SK-N-MC (cell line): ENCODE measurements at regions not wholly inside any gene's neighbourhood (a gene's known extent, or its start where the extent isn't known, plus 50 kb on each side); places are given as distances from the start of the nearest gene placed in this dataset.
"Not testable (repeated sequence)": the region's sequence is repeated elsewhere in the genome, so short reads cannot be mapped to it uniquely, and the experiment has no call there.

Experiments
- DNase-seq: peaks from one replicate; pipeline ENCODE4 v3.0.0-alpha.2; 2011; ENCODE audit warnings: low read depth, low spot score
- H3K27ac ChIP-seq: fragments of 200-600 bp; sonication (generic); 2 replicates; pipeline ENCODE4 v1.5.1; 2016; ENCODE audit warnings: mixed run types
- H3K36me3 ChIP-seq: fragments of 200-600 bp; sonication (generic); 2 replicates; pipeline ENCODE4 v1.6.1; 2017; ENCODE audit warnings: antibody characterized with exemption, low read length, mixed read lengths; ENCODE audit not compliant: insufficient read depth
- H3K4me3 ChIP-seq: fragments of 200-600 bp; sonication (generic); 2 replicates; pipeline ENCODE4 v1.5.1; 2016
- H3K9ac ChIP-seq: fragments of 200-600 bp; sonication (generic); 2 replicates; pipeline ENCODE4 v1.8.0; 2017; ENCODE audit warnings: mixed run types, mixed read lengths; ENCODE audit not compliant: insufficient read length
- H3K9me3 ChIP-seq: fragments of 200-600 bp; sonication (generic); 2 replicates; pipeline ENCODE4 v1.6.1; 2017; ENCODE audit warnings: low read depth, mild to moderate bottlenecking, antibody characterized with exemption, low read length, moderate library complexity, mixed read lengths
- EZH2 ChIP-seq: fragments of 200-600 bp; sonication (generic); IDR thresholded peaks from one replicate; pipeline ENCODE4 v1.6.1; 2017; ENCODE audit warnings: antibody characterized with exemption
- FOXP2 ChIP-seq: optimal IDR thresholded peaks from 2 replicates; pipeline ENCODE3; 2011; ENCODE audit warnings: mild to moderate bottlenecking, moderate library complexity; ENCODE audit not compliant: insufficient read depth; ENCODE audit errors: extremely low read length, control extremely low read depth
- POLR2AphosphoS5 ChIP-seq: IDR thresholded peaks from 2 replicates; pipeline ENCODE4 v1.6.1; 2012; ENCODE audit warnings: mild to moderate bottlenecking, low read depth, low read length, borderline replicate concordance

DNA sequence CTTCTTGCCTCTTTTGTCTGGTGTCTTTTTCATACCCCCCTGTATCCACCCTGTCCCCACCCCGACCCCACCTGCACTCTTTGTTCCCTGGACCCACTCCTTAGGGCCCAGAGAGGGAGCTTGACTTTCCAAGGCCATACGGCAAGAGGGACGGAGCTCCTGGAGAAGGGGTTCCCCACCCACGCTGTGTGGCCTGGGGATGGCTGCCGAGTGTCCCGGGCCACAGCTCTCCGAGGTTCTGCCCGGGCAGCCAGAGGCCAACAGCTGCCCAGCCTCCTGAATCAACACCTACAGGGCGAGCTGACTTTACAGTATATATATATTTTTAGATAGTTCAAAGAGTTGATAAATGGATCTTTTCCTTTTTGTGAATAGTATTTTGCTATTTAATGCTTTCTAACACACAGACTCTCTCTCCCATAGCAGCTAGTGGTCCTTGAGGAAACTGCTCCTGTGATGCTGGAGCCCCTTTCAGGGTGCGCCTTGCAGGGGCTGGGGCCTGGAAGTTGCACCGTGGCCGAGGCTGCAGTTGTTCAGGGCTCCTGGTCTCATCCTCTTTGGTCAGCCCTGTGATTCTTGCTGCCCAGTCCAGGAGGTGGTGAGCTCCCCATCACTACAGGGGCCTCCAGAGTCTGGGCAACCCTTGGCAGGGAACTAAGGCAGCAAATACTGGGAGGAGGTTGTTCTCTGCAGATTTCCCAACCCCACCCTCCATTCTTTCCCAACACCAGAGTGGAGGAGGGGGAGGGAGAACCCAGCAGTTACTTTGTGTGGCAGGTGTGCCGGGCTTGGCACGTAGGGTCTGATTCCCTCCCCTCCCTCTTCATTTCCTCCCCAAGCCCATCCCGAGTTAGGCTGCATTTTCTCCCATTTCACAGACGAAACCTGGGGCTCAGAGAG lies 321.6 kb downstream of the PTPRU start:
- Histone ChIP-seq H3K9me3 (no peaks in the 10 kb centered on the region), H3K9ac (no peak overlapping the region), H3K36me3 (no peaks in the 10 kb centered on the region), H3K27ac (no peak overlapping the region), H3K4me3 (no peak overlapping the region)
- no peak for DNase-seq
- TF ChIP-seq POLR2AphosphoS5 (no peak), FOXP2 (no peak)

DNA sequence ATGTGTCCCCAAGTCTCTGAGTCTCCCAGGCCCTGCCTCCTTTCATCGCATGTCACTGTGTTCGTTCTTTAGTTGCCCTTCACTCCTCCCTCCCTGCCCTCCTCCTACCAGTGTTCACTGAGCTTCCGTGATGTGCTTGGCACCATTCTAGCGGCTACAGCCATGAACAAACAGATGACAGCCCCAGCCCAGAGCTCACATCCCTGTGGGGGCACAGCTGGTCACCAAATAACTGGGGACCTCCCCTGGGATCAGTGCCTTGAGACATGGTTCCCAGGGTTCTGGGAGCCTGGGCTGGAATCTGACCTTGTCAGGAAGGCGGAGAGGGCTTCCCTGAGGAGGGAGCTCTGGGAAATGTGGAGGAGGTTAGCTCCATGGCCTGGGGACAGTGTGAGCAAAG lies 320.7 kb downstream of the PTPRU start:
- TF ChIP-seq FOXP2 (no peak), EZH2 (no peak), POLR2AphosphoS5 (no peak)
- DNase-seq = no peak
- Histone ChIP-seq H3K4me3 (no peak overlapping the region), H3K36me3 (no peaks in the 10 kb centered on the region), H3K27ac (no peak overlapping the region), H3K9ac (no peak overlapping the region), H3K9me3 (no peaks in the 10 kb centered on the region)

DNA sequence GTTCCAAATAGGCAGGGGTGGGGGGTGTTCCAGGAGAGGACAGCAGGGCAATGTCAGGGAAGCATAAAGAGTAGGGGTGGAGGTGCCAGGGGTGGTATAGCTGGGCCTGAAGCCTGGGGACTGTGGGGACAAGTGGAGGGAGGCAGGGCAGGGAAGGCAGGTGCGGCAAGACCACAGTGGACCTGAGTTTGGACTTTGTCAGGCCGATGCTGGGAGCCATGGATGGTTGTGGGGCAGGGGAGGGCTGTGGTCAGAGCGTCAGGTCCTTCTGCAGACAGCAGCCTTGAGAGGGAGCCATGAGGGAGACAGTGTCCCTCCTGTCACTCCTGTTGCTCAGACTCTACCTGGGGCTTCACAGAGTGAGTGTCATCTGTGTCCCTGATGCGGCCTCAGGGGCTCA lies 320.3 kb downstream of the PTPRU start:
- Histone ChIP-seq H3K4me3 (no peak overlapping the region), H3K9me3 (no peaks in the 10 kb centered on the region), H3K36me3 (no peaks in the 10 kb centered on the region), H3K9ac (no peak overlapping the region), H3K27ac (no peak overlapping the region)
- TF ChIP-seq POLR2AphosphoS5 (no peak), FOXP2 (no peak), EZH2 (no peak)
- no peak for DNase-seq

DNA sequence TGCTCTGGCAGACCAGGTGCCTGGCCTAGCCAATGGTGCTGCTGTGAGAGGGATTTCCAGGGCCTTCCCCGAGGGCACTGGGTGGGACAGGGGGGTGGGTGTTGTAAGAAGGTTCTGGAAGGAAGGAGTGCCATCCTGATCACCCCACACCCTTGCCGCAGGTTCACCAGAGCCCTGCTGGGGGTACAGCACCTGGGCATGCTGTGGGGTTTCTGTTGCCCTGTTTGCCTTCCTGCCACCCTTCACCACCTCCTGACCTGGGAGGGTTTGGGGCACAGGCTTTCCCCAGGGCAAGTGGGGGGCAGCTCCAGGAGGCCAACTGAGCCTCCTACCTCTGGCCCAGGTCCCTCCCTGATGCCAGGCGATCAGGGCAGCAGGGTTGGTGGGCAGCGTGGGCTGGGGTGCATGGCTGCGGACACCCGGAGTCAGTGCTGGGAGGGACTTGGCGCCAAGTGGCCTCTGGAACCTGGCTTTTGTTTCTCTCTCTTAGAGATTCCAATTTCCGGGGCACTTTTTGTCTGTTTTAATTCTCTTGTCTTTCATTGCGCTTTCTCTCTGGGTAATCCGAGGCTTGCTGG lies 318.8 kb downstream of the PTPRU start:
- H3K27ac ChIP-seq = no peak overlapping the region
- no peak overlapping the region for H3K4me3 ChIP-seq
- no peak for TF ChIP-seq EZH2
- TF ChIP-seq FOXP2 = no peak
- no peak for TF ChIP-seq POLR2AphosphoS5
- no peaks in the 10 kb centered on the region for H3K36me3 ChIP-seq
- no peak overlapping the region for H3K9ac ChIP-seq
- DNase-seq = no peak
- no peaks in the 10 kb centered on the region for H3K9me3 ChIP-seq

DNA sequence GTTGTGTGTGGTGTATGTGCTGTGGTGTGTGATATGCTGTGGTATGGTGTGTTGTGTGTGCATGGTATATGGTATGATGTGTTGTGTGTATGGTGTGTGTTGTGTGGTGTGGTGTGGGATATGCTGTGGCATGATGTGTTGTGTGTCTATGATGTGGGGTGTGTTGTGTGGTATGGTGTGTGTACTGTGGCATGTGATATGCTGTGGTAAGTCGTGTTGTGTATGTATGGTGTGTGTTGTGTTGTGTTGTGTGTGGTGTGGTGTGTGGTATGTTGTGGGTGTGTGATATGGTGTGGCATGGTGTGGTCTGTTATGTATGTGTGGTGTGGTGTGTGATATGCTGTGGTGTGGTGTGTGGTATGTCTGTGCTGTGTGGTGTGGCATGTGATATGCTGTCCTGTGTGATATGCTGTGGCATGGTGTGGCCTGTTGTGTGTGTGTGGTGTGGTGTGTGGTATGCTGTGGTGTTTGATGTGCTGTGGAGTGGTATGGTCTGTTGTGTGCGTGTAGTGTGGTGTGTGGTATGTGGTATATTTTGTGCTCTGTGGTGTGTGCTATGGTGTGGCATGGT lies 318.0 kb downstream of the PTPRU start:
- Histone ChIP-seq H3K9me3 (no peaks in the 10 kb centered on the region), H3K27ac (no peak overlapping the region), H3K4me3 (no peak overlapping the region), H3K9ac (no peak overlapping the region), H3K36me3 (no peaks in the 10 kb centered on the region)
- TF ChIP-seq POLR2AphosphoS5 (no peak), FOXP2 (no peak), EZH2 (no peak)
- no peak for DNase-seq

DNA sequence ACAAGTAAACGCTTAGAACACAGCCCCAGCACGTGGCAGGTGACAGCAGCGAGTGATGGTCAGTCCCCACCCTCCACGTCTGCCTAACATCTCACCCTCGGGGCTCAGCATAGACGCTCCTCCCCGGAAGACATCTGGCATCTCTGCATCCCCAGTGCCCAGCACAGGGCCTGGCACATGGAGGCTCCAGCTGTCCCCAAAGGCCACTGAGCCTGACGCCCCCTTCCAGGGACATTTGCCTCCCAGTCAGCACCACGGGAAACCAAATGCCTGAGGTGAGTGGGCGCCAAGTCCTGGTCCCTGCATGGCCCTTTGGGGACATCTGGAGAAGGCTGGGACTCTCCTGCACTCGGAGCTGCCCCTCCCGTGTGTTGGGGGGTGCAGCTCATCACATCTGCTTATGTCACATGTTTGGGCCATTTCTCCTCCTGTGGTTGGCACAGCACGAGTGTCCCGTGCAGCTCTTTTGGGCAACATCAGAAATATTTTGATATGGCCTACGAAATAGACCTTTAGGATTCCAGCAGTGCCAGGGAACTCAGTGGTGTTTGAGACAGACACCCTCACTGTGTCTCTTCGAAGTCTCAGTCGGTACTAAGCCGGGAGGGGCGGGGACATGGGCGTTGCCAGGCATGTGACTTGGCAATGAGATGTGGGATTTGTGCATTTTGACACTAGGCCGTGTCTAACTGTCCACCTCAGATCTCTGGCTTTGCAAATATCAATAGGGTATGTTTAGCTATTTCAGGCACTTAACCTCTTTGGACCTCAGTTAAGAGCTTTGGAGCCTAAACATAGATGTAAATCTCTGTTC lies 315.0 kb downstream of the PTPRU start:
- no peak overlapping the region for H3K4me3 ChIP-seq
- H3K9me3 ChIP-seq = no peaks in the 10 kb centered on the region
- H3K36me3 ChIP-seq = no peaks in the 10 kb centered on the region
- H3K9ac ChIP-seq = no peak overlapping the region
- no peak overlapping the region for H3K27ac ChIP-seq
- TF ChIP-seq POLR2AphosphoS5 = no peak
- no peak for TF ChIP-seq EZH2
- no peak for TF ChIP-seq FOXP2
- DNase-seq = no peak

DNA sequence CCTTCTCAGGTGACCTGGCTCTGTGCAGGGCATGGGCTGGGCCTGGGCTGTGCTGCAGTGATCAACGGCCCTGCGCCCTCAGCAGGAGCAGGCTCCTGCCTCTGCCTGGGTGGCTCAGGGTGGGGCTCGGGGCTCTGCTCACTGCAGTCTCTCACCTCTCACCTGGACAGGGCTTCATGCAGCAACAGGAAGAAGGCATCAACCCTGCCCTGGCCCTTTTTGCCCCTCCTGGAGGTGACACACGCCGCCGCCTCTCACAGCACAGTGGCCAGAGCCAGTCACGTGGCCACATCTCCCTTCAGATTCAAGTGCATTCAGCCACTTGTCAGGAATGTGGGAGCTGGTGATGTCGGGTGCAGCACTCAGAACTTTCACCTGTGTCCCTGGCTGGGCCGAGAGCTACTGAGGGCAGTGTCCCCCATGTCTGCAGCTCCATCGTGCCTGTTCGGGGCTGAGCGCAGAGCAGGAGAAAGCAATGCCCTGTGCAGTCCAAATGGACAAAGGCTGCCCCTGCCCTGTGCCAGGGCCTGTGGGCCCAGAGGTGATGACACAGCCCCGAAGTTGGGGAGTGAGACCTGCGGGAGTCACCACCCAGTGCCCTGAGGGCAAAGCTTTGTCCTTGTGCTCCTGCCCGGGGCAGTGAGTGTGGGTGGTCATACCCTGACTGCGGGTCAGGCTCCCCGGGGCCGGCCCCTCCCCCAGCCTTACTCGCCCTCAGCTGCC lies 314.0 kb downstream of the PTPRU start:
- TF ChIP-seq POLR2AphosphoS5 (no peak), FOXP2 (no peak), EZH2 (no peak)
- H3K9ac ChIP-seq = no peak overlapping the region
- no peak overlapping the region for H3K4me3 ChIP-seq
- no peaks in the 10 kb centered on the region for H3K9me3 ChIP-seq
- H3K36me3 ChIP-seq = no peaks in the 10 kb centered on the region
- no peak overlapping the region for H3K27ac ChIP-seq
- DNase-seq = no peak

DNA sequence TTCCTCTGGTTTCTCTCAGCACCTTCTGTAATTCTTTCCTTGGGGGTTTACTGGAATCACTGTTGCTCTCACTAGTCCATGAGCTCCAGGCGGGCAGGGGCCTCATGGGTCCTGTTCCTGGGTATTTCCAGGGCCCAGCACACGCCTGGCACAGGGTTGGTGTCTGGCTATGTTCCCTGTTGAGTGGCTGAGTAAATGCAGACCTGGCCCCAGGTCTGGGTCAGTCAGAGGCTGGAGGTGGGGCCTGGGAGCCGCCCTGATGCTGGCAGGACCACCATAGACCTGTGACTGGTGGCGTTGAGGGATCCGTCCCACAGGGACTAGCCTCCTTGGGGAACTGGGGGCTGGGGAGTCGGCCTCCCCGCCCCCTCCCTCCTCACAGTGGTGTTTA lies 313.4 kb downstream of the PTPRU start:
- not testable (repeated sequence) for H3K27ac ChIP-seq, H3K9ac ChIP-seq, H3K36me3 ChIP-seq, DNase-seq, H3K4me3 ChIP-seq, H3K9me3 ChIP-seq
